OCI-LY1 (cell line): ENCODE measurements at regions not wholly inside any gene's neighbourhood (a gene's known extent, or its start where the extent isn't known, plus 50 kb on each side); places are given as distances from the start of the nearest gene placed in this dataset.

Experiments
- H2AFZ ChIP-seq: fragments of 200-600 bp; sonication (generic), shearing (Covaris generic); 2 replicates; pipeline ENCODE4 v1.6.0; 2014; ENCODE audit warnings: antibody characterized with exemption, mild to moderate bottlenecking, low read length
- H3F3A ChIP-seq: fragments of 200-600 bp; sonication (generic), shearing (Covaris generic); 2 replicates; pipeline ENCODE4 v1.6.0; 2014; ENCODE audit warnings: mild to moderate bottlenecking, antibody characterized with exemption, low read length, moderate library complexity; ENCODE audit not compliant: insufficient read depth
- H3K27ac ChIP-seq: fragments of 200-600 bp; sonication (generic); 2 replicates; pipeline ENCODE4 v1.5.1; 2014; ENCODE audit warnings: low read length, mixed run types, mild to moderate bottlenecking, low read depth; ENCODE audit not compliant: poor library complexity, severe bottlenecking
- H3K27me3 ChIP-seq: fragments of 200-600 bp; sonication (generic); 2 replicates; pipeline ENCODE4 v1.6.0; 2014; ENCODE audit warnings: antibody characterized with exemption, mild to moderate bottlenecking, low read length, moderate library complexity; ENCODE audit not compliant: insufficient read depth
- H3K36me3 ChIP-seq: fragments of 200-600 bp; sonication (generic); 2 replicates; pipeline ENCODE4 v1.6.1; 2014; ENCODE audit warnings: mild to moderate bottlenecking, antibody characterized with exemption, low read length, moderate library complexity, mixed read lengths; ENCODE audit not compliant: insufficient read depth
- H3K4me1 ChIP-seq: fragments of 200-600 bp; sonication (generic); 2 replicates; pipeline ENCODE4 v1.5.1; 2014; ENCODE audit warnings: mild to moderate bottlenecking, low read length, moderate library complexity; ENCODE audit not compliant: insufficient read depth, severe bottlenecking
- H3K4me2 ChIP-seq: fragments of 200-600 bp; sonication (generic), shearing (Covaris generic); 2 replicates; pipeline ENCODE4 v1.6.1; 2014; ENCODE audit warnings: low read length
- H3K4me3 ChIP-seq: fragments of 200-600 bp; sonication (generic); 2 replicates; pipeline ENCODE4 v1.5.1; 2014; ENCODE audit warnings: low read length, low read depth, mild to moderate bottlenecking, mixed read lengths; ENCODE audit not compliant: poor library complexity, severe bottlenecking
- H3K79me2 ChIP-seq: fragments of 200-600 bp; shearing (Covaris generic); 2 replicates; pipeline ENCODE4 v1.6.1; 2016; ENCODE audit warnings: mixed run types, low read length, mixed read lengths; ENCODE audit not compliant: insufficient read depth
- H3K9ac ChIP-seq: fragments of 200-600 bp; sonication (generic), shearing (Covaris generic); 2 replicates; pipeline ENCODE4 v1.6.1; 2014; ENCODE audit warnings: mild to moderate bottlenecking, low read length, mixed read lengths
- H3K9me2 ChIP-seq: fragments of 200-600 bp; sonication (generic), shearing (Covaris generic); 2 replicates; pipeline ENCODE4 v1.6.1; 2014; ENCODE audit warnings: low read depth, mild to moderate bottlenecking, low read length, mixed read lengths
- H3K9me3 ChIP-seq: fragments of 200-600 bp; shearing (Covaris generic); 2 replicates; pipeline ENCODE4 v1.6.1; 2014; ENCODE audit warnings: low read length, mixed read lengths
- H4K20me1 ChIP-seq: fragments of 200-600 bp; sonication (generic), shearing (Covaris generic); 2 replicates; pipeline ENCODE4 v1.6.0; 2016; ENCODE audit warnings: mild to moderate bottlenecking, low read length; ENCODE audit not compliant: insufficient read depth
- CTCF ChIP-seq: fragments of 200-600 bp; sonication (generic), shearing (Covaris generic); IDR thresholded peaks from 2 replicates; pipeline ENCODE4 v1.5.1; 2017; ENCODE audit warnings: mild to moderate bottlenecking, antibody characterized with exemption, low read length, moderate library complexity, mixed read lengths
- EZH2 ChIP-seq: fragments of 200-600 bp; sonication (generic), shearing (Covaris generic); IDR thresholded peaks from 2 replicates; pipeline ENCODE4 v1.8.0; 2017; ENCODE audit warnings: borderline replicate concordance, mixed run types, mild to moderate bottlenecking, antibody characterized with exemption, low read length, moderate library complexity, mixed read lengths

GRCh38 chr20:18907353-18907752, 93.8 kb downstream of the SCP2D1 start:
- no peak for TF ChIP-seq CTCF
- no peak for TF ChIP-seq EZH2
- Histone ChIP-seq H3K4me3 (no peak overlapping the region), H3K9ac (no peak overlapping the region), H3F3A (no peaks in the 10 kb centered on the region), H3K27ac (no peak overlapping the region), H2AFZ (no peak overlapping the region), H3K9me3 (no peaks in the 10 kb centered on the region), H3K27me3 (no peaks in the 10 kb centered on the region), H3K36me3 (no peaks in the 10 kb centered on the region), H3K4me1 (no peaks in the 10 kb centered on the region), H3K9me2 (no peaks in the 10 kb centered on the region), H4K20me1 (no peaks in the 10 kb centered on the region), H3K4me2 (no peak overlapping the region), H3K79me2 (no peaks in the 10 kb centered on the region)

GRCh38 chr20:18908109-18908508, 94.5 kb downstream of the SCP2D1 start:
- H4K20me1 ChIP-seq = no peaks in the 10 kb centered on the region
- H3K36me3 ChIP-seq = no peaks in the 10 kb centered on the region
- no peaks in the 10 kb centered on the region for H3K9me3 ChIP-seq
- no peaks in the 10 kb centered on the region for H3F3A ChIP-seq
- H3K9ac ChIP-seq = no peak overlapping the region
- no peaks in the 10 kb centered on the region for H3K27me3 ChIP-seq
- H3K79me2 ChIP-seq = no peaks in the 10 kb centered on the region
- H3K4me3 ChIP-seq = no peak overlapping the region
- TF ChIP-seq CTCF (no peak), EZH2 (no peak)
- no peak overlapping the region for H2AFZ ChIP-seq
- no peak overlapping the region for H3K4me2 ChIP-seq
- no peaks in the 10 kb centered on the region for H3K9me2 ChIP-seq
- H3K4me1 ChIP-seq = no peaks in the 10 kb centered on the region
- no peak overlapping the region for H3K27ac ChIP-seq

- H3K79me2 ChIP-seq = no peaks in the 10 kb centered on the region
- H4K20me1 ChIP-seq = no peaks in the 10 kb centered on the region
- H3K36me3 ChIP-seq = no peaks in the 10 kb centered on the region
- H3K9ac ChIP-seq = no peak overlapping the region
- H3K27me3 ChIP-seq = no peaks in the 10 kb centered on the region
- no peak overlapping the region for H2AFZ ChIP-seq
- TF ChIP-seq CTCF = no peak
- TF ChIP-seq EZH2 = no peak
- H3K9me2 ChIP-seq = no peaks in the 10 kb centered on the region
- no peak overlapping the region for H3K27ac ChIP-seq
- H3K4me1 ChIP-seq = no peaks in the 10 kb centered on the region
- H3K4me2 ChIP-seq = no peak overlapping the region
- H3F3A ChIP-seq = no peaks in the 10 kb centered on the region
- no peaks in the 10 kb centered on the region for H3K9me3 ChIP-seq
- H3K4me3 ChIP-seq = no peak overlapping the region
Measured at GRCh38 chr20:18909254-18909653, 95.7 kb downstream of the SCP2D1 start.
